Central memory CD4-positive, alpha-beta T cell (primary cell): ENCODE measurements at regions not wholly inside any gene's neighbourhood (a gene's known extent, or its start where the extent isn't known, plus 50 kb on each side); places are given as distances from the start of the nearest gene placed in this dataset.
"Not testable (repeated sequence)": the region's sequence is repeated elsewhere in the genome, so short reads cannot be mapped to it uniquely, and the experiment has no call there.

Experiments
- DNase-seq: peaks from one replicate; pipeline ENCODE4 v3.0.0; 2022

DNA sequence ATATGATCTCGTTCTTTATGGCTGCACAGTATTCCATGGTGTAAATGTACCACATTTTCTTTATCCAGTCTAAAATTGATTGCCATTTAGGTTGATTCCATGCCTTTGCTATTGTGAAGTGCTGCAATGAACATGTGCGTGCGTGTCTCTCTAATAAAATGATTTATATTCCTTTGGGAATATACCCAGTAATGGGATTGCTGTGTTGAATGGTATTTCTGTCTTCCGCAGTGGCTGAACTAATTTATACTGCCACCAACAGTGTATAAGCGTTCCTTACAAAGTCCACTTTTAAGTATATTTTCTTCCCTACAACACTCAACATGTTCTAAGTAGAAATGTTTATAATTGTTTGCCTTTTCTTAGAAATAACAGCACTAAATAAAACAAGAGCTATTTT is 521.9 kb downstream of the DTWD2 start:
- no peak for DNase-seq

GRCh38 chr5:118462276-118462675 is 526.1 kb downstream of the DTWD2 start:
- not testable (repeated sequence) for DNase-seq

DNA sequence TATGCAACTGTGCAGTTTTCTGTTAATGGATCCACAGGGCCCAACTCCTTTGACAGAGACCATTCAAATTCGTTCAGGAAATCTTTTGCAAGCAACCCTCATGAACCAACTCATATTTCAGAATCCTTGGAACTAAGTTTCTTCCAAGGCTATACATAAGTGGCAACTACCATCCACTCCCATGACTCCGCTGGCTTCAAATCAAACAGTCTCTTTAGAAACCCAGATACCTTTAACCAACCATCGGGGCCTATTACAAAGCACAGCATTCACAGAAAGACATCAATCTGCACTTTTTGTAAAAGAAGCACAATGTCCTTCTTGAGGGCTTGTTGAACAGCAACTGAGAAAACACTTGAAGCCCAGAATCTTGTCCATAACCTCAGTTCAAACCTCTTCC is 526.9 kb downstream of the DTWD2 start:
- no peak for DNase-seq

DNA sequence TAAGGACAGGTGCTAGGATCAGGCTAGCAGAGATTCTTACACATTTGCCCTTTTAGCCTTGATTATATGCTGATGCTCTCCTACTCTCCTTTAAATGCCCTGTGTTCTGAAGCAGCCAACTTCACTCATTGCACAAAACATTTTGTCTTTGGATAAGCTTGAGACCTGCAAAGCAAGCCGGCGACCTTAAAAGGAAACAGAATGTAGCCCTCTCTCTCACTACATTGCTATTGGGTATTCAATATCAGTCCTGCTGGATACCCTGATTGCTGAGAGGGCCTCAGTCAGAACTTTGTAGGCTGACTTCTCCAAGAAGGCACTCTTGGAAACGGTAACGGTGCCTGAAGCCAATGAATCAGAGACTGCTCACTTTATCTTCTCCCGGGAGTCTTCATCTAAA is 528.9 kb downstream of the DTWD2 start:
- no peak for DNase-seq

GRCh38 chr5:118456085-118456484 is 532.3 kb downstream of the DTWD2 start:
- no peak for DNase-seq

- no peak for DNase-seq
Measured at GRCh38 chr5:118451697-118452247, 536.6 kb downstream of the DTWD2 start.

- no peak for DNase-seq
Measured at GRCh38 chr5:118450554-118451332, 537.6 kb downstream of the DTWD2 start.

DNA sequence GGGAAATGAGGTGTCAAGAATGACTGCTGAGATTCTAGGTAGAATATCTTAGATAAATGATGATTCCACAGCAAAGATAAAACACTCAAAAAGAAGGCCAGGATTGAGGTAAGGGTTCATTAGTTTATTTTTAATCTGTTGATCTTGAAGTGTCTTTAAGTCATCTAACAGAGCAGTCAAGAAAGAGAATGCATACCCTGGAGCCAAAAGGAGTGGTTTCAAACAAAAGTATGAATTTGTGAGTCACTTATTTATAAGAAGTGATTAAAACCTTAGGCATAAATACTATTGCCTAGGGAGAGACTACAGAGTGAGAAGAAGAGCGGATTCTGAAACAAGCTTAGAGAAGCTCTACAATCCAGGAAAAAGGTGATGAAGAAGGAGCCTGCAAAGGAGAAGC is 541.0 kb downstream of the DTWD2 start:
- DNase-seq: no peak

DNA sequence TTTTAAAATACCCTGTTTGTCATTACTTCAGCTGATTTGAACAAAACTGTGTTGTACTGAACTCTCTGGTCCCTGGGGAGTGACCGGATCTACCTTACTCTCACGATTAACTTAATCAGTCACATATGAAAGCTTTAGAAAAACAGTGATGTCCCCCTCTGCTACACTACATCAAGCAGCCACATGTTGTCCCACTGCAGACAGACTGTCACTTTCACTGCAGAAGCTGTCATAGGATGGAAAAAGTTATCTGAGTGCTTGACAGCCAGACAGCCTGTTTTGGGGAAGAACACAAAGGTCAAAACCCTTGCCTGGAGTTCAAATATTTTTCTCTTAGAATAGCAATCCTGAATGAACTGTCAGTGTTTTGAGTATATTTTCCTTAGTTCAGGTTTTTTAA is 546.4 kb downstream of the DTWD2 start:
- no peak for DNase-seq

- DNase-seq: no peak
Measured at GRCh38 chr5:118441034-118441433, 547.3 kb downstream of the DTWD2 start.

GRCh38 chr5:118440496-118440895 is 547.9 kb downstream of the DTWD2 start:
- DNase-seq: no peak

- no peak for DNase-seq
Measured at GRCh38 chr5:118439831-118440230, 548.5 kb downstream of the DTWD2 start.

DNA sequence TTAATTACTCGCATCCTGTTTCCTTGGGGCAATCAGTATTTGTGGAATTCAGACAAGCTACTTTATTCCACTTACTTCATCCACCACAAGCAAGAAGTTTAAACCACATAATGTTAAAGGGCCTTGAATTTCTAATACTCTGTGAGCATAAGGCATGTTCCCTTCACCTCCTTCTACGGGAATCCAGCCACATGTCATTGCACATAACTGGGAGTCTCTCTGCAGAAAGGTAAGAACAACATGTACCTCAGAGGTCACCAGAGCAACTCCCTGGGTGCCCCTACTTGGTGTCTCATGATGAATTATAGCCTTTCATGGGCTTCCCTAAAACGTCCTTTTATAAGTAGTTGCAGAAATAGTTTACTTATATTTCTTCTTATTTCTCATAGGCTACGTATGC is 553.2 kb downstream of the DTWD2 start:
- DNase-seq: no peak

DNA sequence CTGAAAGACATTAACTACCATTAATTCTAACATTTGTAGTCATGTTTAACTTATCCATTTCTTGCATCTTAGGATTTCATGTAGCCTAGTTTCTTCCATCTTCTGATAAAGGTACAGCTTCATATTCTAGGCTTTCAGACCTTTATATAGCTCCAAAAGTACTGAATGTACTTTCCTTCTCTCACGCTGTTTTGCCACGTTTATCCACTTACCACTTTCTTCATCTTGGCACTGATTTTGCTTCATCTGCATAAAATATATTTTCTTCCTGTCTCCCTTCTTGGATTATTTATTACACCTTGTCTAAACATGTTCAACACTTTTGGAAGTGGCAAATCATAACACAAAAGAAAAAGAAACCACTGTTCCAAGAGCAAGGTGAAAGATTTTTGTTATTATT is 553.8 kb downstream of the DTWD2 start:
- no peak for DNase-seq

- DNase-seq: no peak
Measured at GRCh38 chr5:118430076-118430475, 558.3 kb downstream of the DTWD2 start.

DNA sequence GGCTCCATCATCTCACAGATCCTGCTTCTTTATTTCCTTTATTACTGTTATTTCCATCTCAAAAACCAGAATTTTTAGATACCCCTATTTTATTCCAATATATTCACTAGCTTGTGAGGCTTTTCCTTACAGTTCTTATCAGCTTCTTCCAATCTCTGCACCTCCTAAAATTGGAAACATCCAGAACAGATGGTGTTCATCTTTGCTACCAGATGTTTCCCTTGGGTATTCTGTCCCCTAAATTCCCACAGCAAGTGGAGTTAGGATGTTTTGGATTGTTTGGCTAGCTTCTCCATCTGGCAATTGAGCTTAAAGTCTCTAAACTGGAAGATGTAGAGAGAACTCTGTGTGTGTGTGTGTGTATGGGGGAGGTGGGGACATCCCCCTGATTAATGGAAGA is 580.4 kb downstream of the DTWD2 start:
- no peak for DNase-seq

GRCh38 chr5:118405650-118406061 is 582.7 kb downstream of the DTWD2 start:
- no peak for DNase-seq

DNA sequence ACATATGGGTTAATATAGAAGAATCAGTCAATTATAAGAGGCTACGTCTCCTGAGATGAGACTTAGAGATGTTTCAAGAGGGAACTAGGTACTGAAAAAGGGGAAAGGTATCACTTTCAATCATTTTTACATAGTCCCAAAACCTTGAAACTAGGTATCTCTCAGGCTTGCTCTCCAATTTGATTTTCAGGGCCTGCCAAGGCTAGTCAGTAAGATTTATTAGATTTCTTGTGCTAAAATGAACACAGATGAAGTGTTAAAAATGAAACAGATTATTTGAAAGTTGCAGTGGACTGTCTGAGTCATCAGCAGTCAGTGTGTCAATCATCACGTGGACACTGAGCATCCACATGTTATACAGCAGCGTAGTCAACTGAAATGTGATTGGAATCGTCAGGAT is 591.1 kb downstream of the DTWD2 start:
- DNase-seq: no peak

GRCh38 chr5:118392491-118392890 is 595.9 kb downstream of the DTWD2 start:
- no peak for DNase-seq

- DNase-seq: not testable (repeated sequence)
Measured at GRCh38 chr5:118382931-118383330, 605.4 kb downstream of the DTWD2 start.

DNA sequence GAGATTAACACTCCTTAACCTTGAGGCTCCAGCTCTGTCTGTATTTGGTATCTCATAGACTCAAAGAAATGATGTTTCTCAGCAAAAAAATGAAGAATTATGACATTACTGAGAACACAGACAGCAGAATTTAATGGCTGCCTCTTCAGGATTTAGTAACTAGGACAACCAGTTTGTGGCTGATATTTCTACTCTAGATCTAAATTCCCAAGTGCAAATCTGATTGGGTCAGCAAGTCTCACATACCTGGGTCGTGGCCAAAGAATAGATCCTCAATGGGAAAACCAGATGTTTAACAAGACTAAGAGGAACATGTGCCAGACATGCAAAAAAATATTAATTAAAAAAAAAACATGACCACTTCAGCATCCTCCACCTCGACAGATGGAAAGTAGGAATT is 608.9 kb downstream of the DTWD2 start:
- DNase-seq: no peak

GRCh38 chr5:118378959-118379358 is 609.4 kb downstream of the DTWD2 start:
- DNase-seq: no peak

DNA sequence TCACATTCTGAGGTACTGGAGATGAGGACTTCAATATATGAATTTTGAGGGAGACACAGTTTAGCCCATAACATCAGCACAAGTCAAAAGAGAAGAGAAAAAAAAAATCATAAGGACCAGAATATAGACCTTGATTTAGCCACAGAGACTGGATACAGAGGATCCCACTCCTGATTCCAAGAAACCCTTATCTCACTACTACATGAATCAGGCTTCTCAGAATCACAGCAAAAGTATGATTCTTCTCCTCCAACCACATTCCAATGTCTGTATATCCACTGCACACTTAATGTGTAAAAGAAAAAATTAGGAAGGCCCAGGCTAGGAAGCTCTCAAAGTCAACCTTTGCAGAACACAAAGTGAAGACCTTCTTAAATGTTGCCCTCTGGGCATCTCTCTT is 610.9 kb downstream of the DTWD2 start:
- DNase-seq: no peak

DNA sequence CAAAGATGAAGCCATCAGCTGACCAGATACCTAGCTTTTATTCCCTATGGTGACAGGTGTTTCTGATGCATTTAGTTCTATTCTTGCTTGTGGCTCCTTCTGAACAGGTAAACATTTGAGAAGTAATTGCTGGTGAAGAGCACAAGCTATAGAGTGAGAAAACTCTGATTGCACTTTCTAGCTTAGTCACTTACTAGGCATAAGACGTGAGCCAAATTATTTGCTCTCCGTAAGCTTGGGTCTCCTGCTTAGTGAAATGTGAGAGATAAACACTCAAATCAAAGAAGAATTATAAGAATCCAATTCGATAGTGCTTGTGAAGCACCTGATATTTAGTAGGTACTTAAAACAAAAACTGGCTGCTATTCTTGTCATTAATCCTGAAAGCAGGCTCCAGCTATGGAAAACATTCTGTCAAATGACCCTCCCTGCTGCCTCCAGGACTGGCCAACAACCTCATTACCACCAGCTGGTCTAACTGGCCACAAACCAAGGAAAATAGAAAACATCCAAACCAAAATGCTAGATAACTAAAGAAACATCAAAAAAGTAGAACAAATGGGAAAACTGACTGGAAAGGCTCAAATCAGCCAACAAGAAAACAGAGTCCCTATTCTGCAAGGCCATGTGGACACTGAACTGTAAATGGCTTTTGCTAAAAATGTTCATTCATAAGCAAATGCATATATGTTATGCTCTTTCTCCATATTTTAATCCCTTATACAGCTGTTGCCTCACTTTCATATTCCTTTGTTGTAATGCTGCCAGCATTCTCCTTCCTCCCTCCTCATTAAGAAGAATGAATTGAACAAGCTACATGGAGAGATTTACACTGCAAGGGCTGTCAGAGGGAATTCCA is 616.1 kb downstream of the DTWD2 start:
- no peak for DNase-seq
